Bronchial epithelial cell (primary cell): ENCODE measurements at regions not wholly inside any gene's neighbourhood (a gene's known extent, or its start where the extent isn't known, plus 50 kb on each side); places are given as distances from the start of the nearest gene placed in this dataset.

Experiments used
- DNase-seq: peaks from one replicate; pipeline ENCODE4 v3.0.0-alpha.2; 2010; ENCODE audit warnings: low read depth
- FAIRE-seq: peaks from 2 replicates; lab custom pipeline; 2011; peaks lifted over from hg19 to GRCh38; lab: Jason Lieb, UNC
- H3K27me3 ChIP-seq: 2 replicates; pipeline ENCODE4 v1.5.1; 2011; ENCODE audit warnings: low read length; ENCODE audit not compliant: control insufficient read depth, insufficient read depth
- H3K36me3 ChIP-seq: 2 replicates; pipeline ENCODE4 v1.5.1; 2011; ENCODE audit warnings: low read length; ENCODE audit not compliant: control insufficient read depth, insufficient read depth
- H3K4me3 ChIP-seq: 2 replicates; pipeline ENCODE4 v1.5.1; 2011; ENCODE audit warnings: mild to moderate bottlenecking, low read depth, low read length, control low read depth
- TF ChIP-seq, protein P1 (sequence below): IDR thresholded peaks from 2 replicates; pipeline ENCODE4 v1.5.1; 2011; ENCODE audit warnings: mild to moderate bottlenecking, moderate library complexity, low read length, control low read depth, inconsistent platforms; ENCODE audit not compliant: insufficient read depth, severe bottlenecking

DNA sequence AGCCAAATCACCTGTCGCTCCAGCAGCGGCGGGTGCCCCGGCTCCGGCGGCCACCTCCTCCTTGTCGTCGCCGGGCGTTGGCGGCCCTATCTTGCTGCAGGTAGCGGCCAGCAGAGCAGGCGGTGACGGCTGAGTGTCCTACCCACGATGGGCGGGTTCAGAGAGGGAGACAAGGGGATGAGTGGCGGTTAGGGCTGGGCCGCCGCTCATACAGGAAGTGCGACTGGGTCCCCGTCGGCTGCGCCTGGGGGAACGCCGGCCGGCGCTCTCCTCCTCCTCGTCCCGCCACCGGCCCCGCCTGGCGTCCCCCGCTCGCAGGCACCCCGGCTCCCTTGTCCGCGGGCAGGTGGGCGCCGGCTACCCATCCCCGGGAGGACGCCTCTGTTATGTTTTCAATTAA, 1692.0 kb downstream of the SLITRK5 start:
- TF ChIP-seq, protein P1, sequence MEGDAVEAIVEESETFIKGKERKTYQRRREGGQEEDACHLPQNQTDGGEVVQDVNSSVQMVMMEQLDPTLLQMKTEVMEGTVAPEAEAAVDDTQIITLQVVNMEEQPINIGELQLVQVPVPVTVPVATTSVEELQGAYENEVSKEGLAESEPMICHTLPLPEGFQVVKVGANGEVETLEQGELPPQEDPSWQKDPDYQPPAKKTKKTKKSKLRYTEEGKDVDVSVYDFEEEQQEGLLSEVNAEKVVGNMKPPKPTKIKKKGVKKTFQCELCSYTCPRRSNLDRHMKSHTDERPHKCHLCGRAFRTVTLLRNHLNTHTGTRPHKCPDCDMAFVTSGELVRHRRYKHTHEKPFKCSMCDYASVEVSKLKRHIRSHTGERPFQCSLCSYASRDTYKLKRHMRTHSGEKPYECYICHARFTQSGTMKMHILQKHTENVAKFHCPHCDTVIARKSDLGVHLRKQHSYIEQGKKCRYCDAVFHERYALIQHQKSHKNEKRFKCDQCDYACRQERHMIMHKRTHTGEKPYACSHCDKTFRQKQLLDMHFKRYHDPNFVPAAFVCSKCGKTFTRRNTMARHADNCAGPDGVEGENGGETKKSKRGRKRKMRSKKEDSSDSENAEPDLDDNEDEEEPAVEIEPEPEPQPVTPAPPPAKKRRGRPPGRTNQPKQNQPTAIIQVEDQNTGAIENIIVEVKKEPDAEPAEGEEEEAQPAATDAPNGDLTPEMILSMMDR, result no peak
- DNase-seq (no peak), FAIRE-seq (no peak)
- Histone ChIP-seq H3K27me3 (no peaks in the 10 kb centered on the region), H3K4me3 (no peak overlapping the region), H3K36me3 (no peaks in the 10 kb centered on the region)

DNA sequence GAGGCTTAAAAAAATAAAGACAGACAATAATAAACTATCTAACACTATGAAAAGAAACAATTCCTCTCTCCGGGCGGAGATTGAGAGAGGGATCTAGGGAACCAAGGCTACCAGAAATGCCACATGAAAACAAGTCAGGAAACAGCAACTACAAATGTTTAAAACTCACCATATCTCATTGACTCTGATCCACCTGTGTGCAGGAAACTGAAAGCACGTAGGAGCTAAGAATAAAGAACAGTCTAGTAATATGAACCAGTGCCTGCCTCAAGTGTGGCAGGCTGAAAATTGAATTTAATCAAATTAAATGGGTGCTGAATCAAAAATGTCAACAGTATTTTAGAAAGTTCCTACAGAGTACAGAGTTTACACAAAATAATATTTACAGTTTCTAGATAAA, 1701.0 kb downstream of the SLITRK5 start:
- H3K27me3 ChIP-seq, result no peaks in the 10 kb centered on the region
- FAIRE-seq (no peak), DNase-seq (no peak)
- H3K36me3 ChIP-seq, result no peaks in the 10 kb centered on the region
- TF ChIP-seq, protein P1, result no peak
- no peak overlapping the region for H3K4me3 ChIP-seq

DNA sequence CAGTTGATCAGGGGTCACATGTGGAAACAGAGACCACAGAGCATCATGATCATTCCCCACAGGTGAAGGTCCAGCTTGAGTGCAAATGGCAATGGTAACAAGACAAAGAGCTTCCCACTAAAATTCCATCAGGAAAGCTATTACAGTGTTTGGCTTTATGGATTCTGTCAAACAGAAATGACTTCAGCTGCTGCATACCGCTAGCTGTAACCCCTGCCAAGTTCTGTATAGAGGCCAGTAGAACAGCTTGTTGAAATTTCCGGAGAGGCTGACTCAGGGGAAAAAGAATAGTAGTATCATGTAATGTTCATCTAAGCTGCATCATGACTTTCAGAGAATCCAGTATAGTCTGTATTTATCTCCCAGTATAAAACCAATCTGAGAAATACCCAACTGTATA, 1704.7 kb downstream of the SLITRK5 start:
- TF ChIP-seq, protein P1, result no peak
- DNase-seq (peak; percentile 60), FAIRE-seq (no peak)
- Histone ChIP-seq H3K4me3 (no peak overlapping the region), H3K36me3 (no peaks in the 10 kb centered on the region), H3K27me3 (no peaks in the 10 kb centered on the region)

DNA sequence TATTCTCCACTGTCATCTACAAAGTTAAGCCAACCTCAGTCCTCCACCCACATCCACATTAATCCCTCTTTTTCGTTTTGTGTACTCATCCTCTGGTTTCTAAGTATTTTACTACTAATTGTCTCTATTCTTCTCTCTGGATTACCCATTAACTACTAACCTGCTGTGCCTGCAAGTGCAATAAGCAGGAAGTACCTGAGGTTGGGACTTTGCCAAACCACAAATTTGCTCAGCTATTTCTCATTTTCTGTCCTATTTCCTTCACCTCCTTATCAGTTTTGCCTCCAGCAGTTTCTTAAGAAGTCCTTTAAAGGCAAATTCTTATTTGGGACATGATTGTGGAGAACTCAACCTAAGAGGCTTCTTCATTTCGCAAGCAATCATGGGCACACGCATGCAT, 1708.9 kb downstream of the SLITRK5 start:
- H3K27me3 ChIP-seq, result no peaks in the 10 kb centered on the region
- TF ChIP-seq, protein P1, result no peak
- FAIRE-seq (no peak), DNase-seq (peak; percentile 85)
- no peaks in the 10 kb centered on the region for H3K36me3 ChIP-seq
- H3K4me3 ChIP-seq, result no peak overlapping the region

DNA sequence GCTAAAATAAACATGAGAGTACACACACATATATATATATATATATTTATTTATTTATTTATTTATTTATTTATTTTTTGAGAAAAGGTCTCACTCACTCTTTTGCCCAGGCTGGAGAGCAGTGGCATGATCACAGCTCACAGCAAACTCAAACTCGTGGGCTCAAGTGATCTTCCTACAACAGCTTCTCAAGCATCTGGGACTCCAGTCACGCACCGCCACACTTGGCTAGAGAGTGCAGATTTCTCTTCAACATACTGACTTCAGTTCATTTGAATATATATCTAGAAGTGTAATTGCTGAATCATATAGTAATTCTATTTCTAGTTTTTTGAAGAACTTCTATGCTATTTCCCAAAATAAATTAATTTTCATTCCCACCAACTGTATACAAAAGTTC, 1711.8 kb downstream of the SLITRK5 start:
- TF ChIP-seq, protein P1, result no peak
- Histone ChIP-seq H3K36me3 (no peaks in the 10 kb centered on the region), H3K4me3 (no peak overlapping the region), H3K27me3 (no peaks in the 10 kb centered on the region)
- DNase-seq (no peak), FAIRE-seq (no peak)

DNA sequence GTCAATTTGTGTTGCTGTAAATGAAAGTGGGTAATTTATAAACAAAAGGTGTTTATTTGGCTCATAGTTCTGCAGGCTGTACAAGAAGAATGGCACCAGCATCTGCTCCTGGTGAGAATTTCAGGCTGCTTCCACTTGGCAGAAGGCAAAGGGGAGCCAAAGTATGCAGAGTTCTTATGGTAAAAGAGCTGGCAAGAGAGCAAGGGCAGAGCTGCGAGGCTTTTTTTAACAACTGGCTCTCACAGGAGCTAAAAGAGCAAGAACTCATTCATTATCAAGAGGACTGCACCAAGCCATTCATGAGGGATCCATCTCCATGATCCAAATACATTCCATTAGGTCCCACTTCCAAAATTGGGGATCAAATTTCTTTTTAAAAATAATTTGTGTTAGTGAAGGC, 1712.7 kb downstream of the SLITRK5 start:
- no peak for FAIRE-seq
- H3K27me3 ChIP-seq, result no peaks in the 10 kb centered on the region

More for the DNA sequence above, 1712.7 kb downstream of the SLITRK5 start:
- Histone ChIP-seq H3K4me3 (no peak overlapping the region), H3K36me3 (no peaks in the 10 kb centered on the region)
- TF ChIP-seq, protein P1, result no peak
- DNase-seq, result no peak
